Tibial nerve (tissue), 4 donors: ENCODE measurements at regions not wholly inside any gene's neighbourhood (a gene's known extent, or its start where the extent isn't known, plus 50 kb on each side); places are given as distances from the start of the nearest gene placed in this dataset.

ENCODE experiments used
- EP300 ChIP-seq, 2 donors: sonication (generic); formaldehyde crosslinking; IDR thresholded peaks; one replicate each; pipeline ENCODE4 v1.6.1; 2017; ENCODE audit warnings: antibody characterized with exemption in 2 of 2, mild to moderate bottlenecking in 1 of 2
- POLR2A ChIP-seq, 2 donors: fragments of 450-650 bp; IDR thresholded peaks; one replicate each; pipeline ENCODE4 v1.6.1; 2017; ENCODE audit warnings: antibody characterized with exemption in 2 of 2, mild to moderate bottlenecking in 2 of 2, moderate library complexity in 2 of 2
- TF ChIP-seq, protein P1 (sequence below), 5 experiments: fragments of 200-600 bp in 3 of 5; fragments of 450-650 bp in 2 of 5; sonication (generic) in 3 of 5; IDR thresholded peaks; one replicate each; pipeline ENCODE4 v1.5.1; 2016 to 2019; ENCODE audit warnings: antibody characterized with exemption in 5 of 5, mild to moderate bottlenecking in 3 of 5, moderate library complexity in 2 of 5

DNA sequence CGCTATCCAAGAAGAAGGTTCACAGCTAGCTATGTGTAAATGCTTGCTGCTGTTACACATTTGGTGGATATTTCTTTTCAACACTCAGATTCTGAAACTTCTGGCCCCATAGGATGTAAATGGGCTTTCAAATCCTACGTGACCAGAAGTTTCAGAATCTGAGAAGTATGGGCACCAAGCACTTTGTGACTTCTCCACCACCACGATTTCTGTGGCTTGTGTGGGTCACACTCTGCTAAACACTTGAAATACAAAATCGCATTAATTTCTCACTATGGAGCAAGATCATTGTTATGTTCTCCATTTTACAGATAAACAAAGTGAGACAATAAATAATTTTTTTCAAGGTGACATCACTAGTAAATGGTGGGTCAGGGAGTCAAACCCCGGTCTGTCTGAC lies 259.4 kb upstream of the JADE1 start:
- TF ChIP-seq, protein P1, sequence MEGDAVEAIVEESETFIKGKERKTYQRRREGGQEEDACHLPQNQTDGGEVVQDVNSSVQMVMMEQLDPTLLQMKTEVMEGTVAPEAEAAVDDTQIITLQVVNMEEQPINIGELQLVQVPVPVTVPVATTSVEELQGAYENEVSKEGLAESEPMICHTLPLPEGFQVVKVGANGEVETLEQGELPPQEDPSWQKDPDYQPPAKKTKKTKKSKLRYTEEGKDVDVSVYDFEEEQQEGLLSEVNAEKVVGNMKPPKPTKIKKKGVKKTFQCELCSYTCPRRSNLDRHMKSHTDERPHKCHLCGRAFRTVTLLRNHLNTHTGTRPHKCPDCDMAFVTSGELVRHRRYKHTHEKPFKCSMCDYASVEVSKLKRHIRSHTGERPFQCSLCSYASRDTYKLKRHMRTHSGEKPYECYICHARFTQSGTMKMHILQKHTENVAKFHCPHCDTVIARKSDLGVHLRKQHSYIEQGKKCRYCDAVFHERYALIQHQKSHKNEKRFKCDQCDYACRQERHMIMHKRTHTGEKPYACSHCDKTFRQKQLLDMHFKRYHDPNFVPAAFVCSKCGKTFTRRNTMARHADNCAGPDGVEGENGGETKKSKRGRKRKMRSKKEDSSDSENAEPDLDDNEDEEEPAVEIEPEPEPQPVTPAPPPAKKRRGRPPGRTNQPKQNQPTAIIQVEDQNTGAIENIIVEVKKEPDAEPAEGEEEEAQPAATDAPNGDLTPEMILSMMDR (IDR thresholded peaks at IDR 0.05) = no peak
- TF ChIP-seq POLR2A (IDR thresholded peaks at IDR 0.05) = no peak
- TF ChIP-seq EP300 (IDR thresholded peaks at IDR 0.05) = no peak
